ENCODE measurements at regions not wholly inside any gene's neighbourhood (a gene's known extent, or its start where the extent isn't known, plus 50 kb on each side); places are given as distances from the start of the nearest gene placed in this dataset.
A peak's percentile ranks its signal among the peaks of the same experiment; 100 is the strongest.
"Not testable (repeated sequence)": the region's sequence is repeated elsewhere in the genome, so short reads cannot be mapped to it uniquely, and the experiment has no call there.

GRCh38 chr13:44690376-44690775 is 114.2 kb upstream of the TSC22D1 start:
- no peak for ATAC-seq (replicated peaks)
- H3K4me3 Mint-ChIP-seq = no peak overlapping the region
- H3K9me3 Mint-ChIP-seq = peaks cover 4% of the 10 kb centered on the region
- peaks cover 16% of the 10 kb centered on the region for H3K27me3 Mint-ChIP-seq
- no peak overlapping the region for H3K27ac Mint-ChIP-seq
- H3K4me1 Mint-ChIP-seq = peaks cover 11% of the 10 kb centered on the region
- no peaks in the 10 kb centered on the region for H3K36me3 Mint-ChIP-seq (ENCODE audit: low read depth)

- peaks cover 4% of the 10 kb centered on the region for H3K9me3 Mint-ChIP-seq
- peaks cover 11% of the 10 kb centered on the region for H3K4me1 Mint-ChIP-seq
- ATAC-seq (replicated peaks) = no peak
- no peak overlapping the region for H3K4me3 Mint-ChIP-seq
- H3K27ac Mint-ChIP-seq = no peak overlapping the region
- H3K36me3 Mint-ChIP-seq (ENCODE audit: low read depth) = no peaks in the 10 kb centered on the region
- H3K27me3 Mint-ChIP-seq = peaks cover 16% of the 10 kb centered on the region
Observed at GRCh38 chr13:44688652-44689051, 112.5 kb upstream of the TSC22D1 start.

DNA sequence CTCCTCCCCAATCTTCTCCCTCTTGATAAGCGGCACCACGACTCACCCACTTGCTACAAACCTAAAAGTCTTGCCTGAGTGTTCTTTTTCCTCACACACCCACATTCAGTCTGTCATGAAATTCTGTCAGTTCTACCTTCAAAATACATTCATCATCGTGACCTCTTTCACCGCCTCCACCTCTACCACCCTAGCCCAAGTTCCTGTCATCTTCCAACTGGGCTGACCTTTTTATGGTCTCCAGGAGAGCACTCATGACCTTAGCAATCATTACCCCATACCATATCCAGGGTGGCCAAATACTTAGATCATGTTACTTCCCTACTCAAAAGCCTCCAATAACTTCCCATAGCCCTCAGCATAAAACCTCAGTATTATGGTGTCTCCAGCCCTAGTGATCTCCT is 110.4 kb upstream of the TSC22D1 start:
- Mint-ChIP-seq H3K4me1 (peaks cover 11% of the 10 kb centered on the region), H3K27ac (no peak overlapping the region), H3K9me3 (peaks cover 4% of the 10 kb centered on the region), H3K4me3 (no peak overlapping the region), H3K36me3 (ENCODE audit: low read depth) (no peaks in the 10 kb centered on the region), H3K27me3 (peaks cover 16% of the 10 kb centered on the region)
- ATAC-seq (replicated peaks) = peak; percentile 60

DNA sequence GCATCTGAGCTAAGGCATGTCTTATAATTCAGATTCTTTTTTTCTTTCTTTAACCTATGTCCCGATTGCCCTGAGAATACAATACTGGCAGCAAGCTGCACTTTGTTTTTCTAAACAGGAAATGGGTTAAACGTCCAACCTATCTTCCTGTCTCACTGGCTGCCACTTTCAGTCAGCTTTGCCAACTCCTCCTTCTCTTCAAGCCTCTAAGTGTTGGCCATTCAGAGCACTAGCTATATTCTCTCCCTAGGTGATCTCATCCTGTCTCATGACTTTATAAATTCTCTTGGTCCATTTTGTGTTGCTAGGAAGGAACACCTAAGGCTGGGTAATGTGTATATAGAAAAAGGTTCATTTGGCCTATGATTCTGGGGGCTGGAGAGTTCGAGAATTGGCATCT is 109.5 kb upstream of the TSC22D1 start:
- Mint-ChIP-seq H3K36me3 (ENCODE audit: low read depth) (no peaks in the 10 kb centered on the region), H3K4me3 (no peak overlapping the region), H3K27ac (peak overlapping the region; percentile 4), H3K9me3 (peaks cover 4% of the 10 kb centered on the region), H3K4me1 (peaks cover 11% of the 10 kb centered on the region), H3K27me3 (peaks cover 16% of the 10 kb centered on the region)
- peak; percentile 56 for ATAC-seq (replicated peaks)

DNA sequence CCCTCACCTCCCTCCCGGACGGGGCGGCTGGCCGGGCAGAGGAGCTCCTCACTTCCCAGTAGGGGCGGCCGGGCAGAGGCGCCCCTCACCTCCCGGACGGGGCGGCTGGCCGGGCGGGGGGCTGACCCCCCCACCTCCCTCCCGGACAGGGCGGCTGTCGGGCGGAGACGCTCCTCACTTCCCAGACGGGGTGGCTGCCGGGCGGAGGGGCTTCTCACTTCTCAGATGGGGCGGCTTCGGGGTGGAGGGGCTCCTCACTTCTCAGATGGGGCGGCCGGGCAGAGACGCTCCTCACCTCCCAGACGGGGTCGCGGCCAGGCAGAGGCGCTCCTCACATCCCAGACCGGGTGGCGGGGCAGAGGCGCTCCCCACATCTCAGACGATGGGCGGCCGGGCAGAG is 106.3 kb upstream of the TSC22D1 start:
- peaks cover 11% of the 10 kb centered on the region for H3K4me1 Mint-ChIP-seq
- not testable (repeated sequence) for H3K36me3 Mint-ChIP-seq (ENCODE audit: low read depth); H3K27me3 Mint-ChIP-seq; H3K4me3 Mint-ChIP-seq; H3K27ac Mint-ChIP-seq; H3K9me3 Mint-ChIP-seq; ATAC-seq (replicated peaks)

DNA sequence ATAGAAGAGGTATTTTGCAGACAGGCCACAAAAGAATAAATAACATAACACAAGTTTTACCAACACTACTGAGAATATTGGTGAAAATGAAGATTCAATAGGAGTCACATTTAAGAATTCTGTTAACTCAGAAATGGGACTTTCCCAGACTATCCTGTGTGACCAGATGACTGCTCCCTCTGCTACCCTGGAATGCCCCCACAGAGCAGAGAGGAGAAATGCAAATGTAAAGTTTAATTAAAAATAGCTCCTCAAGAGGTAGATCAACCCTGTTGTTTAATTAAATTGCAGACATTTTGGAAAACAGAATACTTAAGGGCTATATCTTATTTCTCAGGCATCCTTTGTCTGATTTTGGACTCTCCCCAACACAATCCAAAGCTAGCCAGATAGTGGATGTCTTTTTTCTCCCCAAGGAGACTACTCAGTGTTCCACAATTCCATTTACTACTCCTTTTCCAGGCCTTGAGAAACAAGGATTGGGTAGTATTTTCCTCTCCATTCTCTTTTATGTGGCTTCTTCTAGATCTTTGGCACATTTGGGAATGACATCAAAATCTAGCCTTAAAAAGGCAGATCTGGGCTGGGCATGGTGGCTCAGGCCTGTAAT is 104.7 kb upstream of the TSC22D1 start:
- peak; percentile 32 for ATAC-seq (replicated peaks)
- Mint-ChIP-seq H3K36me3 (ENCODE audit: low read depth) (no peaks in the 10 kb centered on the region), H3K9me3 (peaks cover 4% of the 10 kb centered on the region), H3K4me3 (no peak overlapping the region), H3K27me3 (no peaks in the 10 kb centered on the region), H3K4me1 (peaks cover 5% of the 10 kb centered on the region), H3K27ac (no peak overlapping the region)

DNA sequence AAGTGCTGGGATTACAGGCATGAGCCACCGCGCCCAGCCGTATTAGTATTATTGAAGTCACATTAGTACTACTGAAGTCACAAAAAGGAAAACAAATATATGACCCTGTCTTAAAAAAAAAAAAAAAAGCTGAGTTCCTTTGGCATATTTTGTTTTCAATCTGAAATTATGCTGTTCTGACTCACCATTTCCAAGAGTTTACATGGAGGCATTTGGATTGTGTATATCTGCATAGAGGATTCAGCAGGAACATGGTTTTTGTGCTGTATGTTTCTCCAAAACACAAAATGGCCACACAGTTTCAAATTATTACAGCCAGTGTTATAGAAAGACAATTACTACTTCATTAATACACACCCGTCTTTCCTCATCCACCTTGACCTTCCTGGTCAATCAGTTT is 103.5 kb upstream of the TSC22D1 start:
- no peaks in the 10 kb centered on the region for H3K9me3 Mint-ChIP-seq
- H3K27me3 Mint-ChIP-seq = no peaks in the 10 kb centered on the region
- ATAC-seq (replicated peaks) = no peak
- H3K36me3 Mint-ChIP-seq (ENCODE audit: low read depth) = no peaks in the 10 kb centered on the region
- H3K27ac Mint-ChIP-seq = no peak overlapping the region
- no peak overlapping the region for H3K4me3 Mint-ChIP-seq
- H3K4me1 Mint-ChIP-seq = no peaks in the 10 kb centered on the region

GRCh38 chr13:44678197-44678596 is 102.1 kb upstream of the TSC22D1 start:
- Mint-ChIP-seq H3K36me3 (ENCODE audit: low read depth) (no peaks in the 10 kb centered on the region), H3K4me1 (no peaks in the 10 kb centered on the region), H3K27me3 (no peaks in the 10 kb centered on the region), H3K9me3 (no peaks in the 10 kb centered on the region), H3K27ac (no peak overlapping the region), H3K4me3 (no peak overlapping the region)
- ATAC-seq (replicated peaks) = no peak

DNA sequence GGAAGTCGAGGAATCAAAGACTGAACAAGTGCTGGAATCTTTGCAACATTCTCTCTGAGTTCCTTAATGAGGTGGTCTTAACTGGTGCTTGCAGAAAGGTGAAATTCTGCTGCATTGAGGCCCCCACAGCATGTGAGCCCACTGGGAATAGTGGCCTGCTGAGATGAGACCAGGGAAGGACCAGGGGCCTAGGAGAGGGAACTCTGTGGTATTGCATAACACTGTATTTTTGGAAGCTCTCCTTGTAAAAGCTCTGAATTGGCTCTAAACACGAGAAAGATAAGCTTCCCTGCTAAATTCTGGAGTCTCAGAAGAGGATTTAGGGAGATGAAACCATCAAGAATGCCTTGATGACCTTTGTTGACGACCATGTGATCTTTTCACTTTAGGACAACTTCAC is 100.4 kb upstream of the TSC22D1 start:
- no peaks in the 10 kb centered on the region for H3K36me3 Mint-ChIP-seq (ENCODE audit: low read depth)
- H3K4me3 Mint-ChIP-seq = no peak overlapping the region
- no peak overlapping the region for H3K27ac Mint-ChIP-seq

DNA sequence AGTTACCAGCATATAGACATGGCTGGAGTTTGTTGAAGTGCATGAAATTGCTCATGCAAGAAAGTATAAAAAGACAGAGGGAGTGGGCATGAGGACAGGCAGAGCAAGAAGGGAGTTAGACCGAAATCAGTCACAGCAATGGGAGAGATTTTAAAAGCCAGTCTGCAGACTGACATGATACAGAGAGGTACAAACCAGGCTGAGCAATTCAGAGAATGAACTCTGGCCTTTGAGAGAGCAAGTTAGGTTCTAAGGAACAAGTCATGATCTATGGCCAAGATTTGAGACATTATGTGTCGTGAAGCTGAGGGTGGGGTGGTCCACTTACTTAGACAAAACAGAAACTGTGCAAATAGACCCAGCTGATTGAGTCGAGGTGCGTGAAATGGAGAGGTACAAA is 93.4 kb upstream of the TSC22D1 start:
- Mint-ChIP-seq H3K4me1 (no peaks in the 10 kb centered on the region), H3K36me3 (ENCODE audit: low read depth) (no peaks in the 10 kb centered on the region), H3K27ac (no peak overlapping the region), H3K27me3 (no peaks in the 10 kb centered on the region), H3K9me3 (no peaks in the 10 kb centered on the region), H3K4me3 (no peak overlapping the region)
- ATAC-seq (replicated peaks) = no peak

More for the DNA sequence above, 100.4 kb upstream of the TSC22D1 start:
- Mint-ChIP-seq H3K27me3 (no peaks in the 10 kb centered on the region), H3K9me3 (no peaks in the 10 kb centered on the region), H3K4me1 (no peaks in the 10 kb centered on the region)
- no peak for ATAC-seq (replicated peaks)

DNA sequence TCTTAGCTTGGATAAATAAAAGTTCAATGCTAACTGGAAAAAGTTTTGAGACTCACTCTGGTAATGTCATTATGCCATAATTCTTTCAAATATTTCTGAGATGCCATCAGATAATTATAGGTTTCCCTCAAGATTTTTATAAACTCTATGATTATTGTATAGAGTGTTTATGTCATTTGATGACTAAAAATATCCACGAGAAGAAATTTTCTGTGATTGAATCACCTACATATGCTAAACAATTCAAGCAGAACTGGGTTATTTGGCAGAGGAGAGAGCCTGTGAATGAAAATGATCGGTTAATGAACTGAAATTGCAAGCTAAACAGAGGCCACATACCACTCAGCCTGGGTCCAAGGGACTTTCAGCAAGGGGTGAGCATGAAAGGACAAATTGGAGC is 92.6 kb upstream of the TSC22D1 start:
- Mint-ChIP-seq H3K27me3 (no peaks in the 10 kb centered on the region), H3K4me1 (no peaks in the 10 kb centered on the region), H3K27ac (no peak overlapping the region), H3K36me3 (ENCODE audit: low read depth) (no peaks in the 10 kb centered on the region), H3K9me3 (no peaks in the 10 kb centered on the region), H3K4me3 (no peak overlapping the region)
- ATAC-seq (replicated peaks) = no peak

- ATAC-seq (replicated peaks) = no peak
- Mint-ChIP-seq H3K4me1 (no peaks in the 10 kb centered on the region), H3K27me3 (no peaks in the 10 kb centered on the region), H3K9me3 (no peaks in the 10 kb centered on the region), H3K36me3 (ENCODE audit: low read depth) (no peaks in the 10 kb centered on the region), H3K4me3 (no peak overlapping the region), H3K27ac (no peak overlapping the region)
Observed at GRCh38 chr13:44667943-44668342, 91.8 kb upstream of the TSC22D1 start.

- not testable (repeated sequence) for H3K36me3 Mint-ChIP-seq (ENCODE audit: low read depth); ATAC-seq (replicated peaks); H3K4me3 Mint-ChIP-seq; H3K27me3 Mint-ChIP-seq; H3K4me1 Mint-ChIP-seq; H3K9me3 Mint-ChIP-seq; H3K27ac Mint-ChIP-seq
Observed at GRCh38 chr13:44666538-44666937, 90.4 kb upstream of the TSC22D1 start.

DNA sequence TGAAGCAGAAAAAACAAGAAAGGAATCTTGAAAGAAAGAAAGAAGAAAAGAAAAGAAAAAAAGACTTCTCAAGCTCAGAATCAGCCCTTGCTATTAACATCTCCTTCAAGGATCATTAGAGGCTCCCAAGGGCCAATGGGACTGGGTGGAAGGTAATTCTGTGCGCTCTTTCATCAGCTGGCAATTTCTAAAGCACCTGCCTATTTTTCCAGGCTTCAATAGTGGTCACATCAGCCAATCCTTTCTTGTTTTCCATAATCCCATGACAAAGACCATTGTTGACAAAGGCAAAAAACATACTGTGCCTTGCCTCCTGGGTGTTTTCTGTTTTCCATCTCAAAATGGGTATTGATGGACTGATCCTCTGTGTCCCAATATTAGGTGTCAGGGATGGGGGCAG is 88.2 kb upstream of the TSC22D1 start:
- Mint-ChIP-seq H3K36me3 (ENCODE audit: low read depth) (no peaks in the 10 kb centered on the region), H3K4me1 (no peaks in the 10 kb centered on the region), H3K4me3 (no peak overlapping the region), H3K27ac (no peak overlapping the region), H3K27me3 (peaks cover 14% of the 10 kb centered on the region), H3K9me3 (no peaks in the 10 kb centered on the region)
- ATAC-seq (replicated peaks) = no peak

DNA sequence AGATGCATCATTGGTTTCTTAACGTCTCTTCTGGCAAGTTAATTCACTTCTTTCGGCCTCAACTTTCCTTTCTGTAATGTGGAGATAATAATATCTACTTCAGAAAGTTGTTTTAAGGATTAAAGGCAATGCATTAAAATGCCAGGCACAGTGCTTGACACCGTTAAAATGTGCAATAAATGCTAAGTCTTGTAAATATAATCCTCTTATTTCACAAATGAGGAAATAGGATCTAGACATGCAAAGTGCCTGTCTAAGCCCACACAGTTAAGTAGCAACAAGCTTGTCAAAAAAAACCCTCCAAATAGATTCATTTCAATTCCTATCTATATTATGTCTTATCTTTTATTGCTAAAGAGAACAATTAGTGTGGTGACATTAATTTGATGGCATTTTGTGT is 86.4 kb upstream of the TSC22D1 start:
- peaks cover 14% of the 10 kb centered on the region for H3K27me3 Mint-ChIP-seq
- H3K9me3 Mint-ChIP-seq = no peaks in the 10 kb centered on the region
- ATAC-seq (replicated peaks) = no peak
- H3K27ac Mint-ChIP-seq = no peak overlapping the region
- H3K36me3 Mint-ChIP-seq (ENCODE audit: low read depth) = no peaks in the 10 kb centered on the region
- H3K4me3 Mint-ChIP-seq = no peak overlapping the region
- H3K4me1 Mint-ChIP-seq = no peaks in the 10 kb centered on the region

DNA sequence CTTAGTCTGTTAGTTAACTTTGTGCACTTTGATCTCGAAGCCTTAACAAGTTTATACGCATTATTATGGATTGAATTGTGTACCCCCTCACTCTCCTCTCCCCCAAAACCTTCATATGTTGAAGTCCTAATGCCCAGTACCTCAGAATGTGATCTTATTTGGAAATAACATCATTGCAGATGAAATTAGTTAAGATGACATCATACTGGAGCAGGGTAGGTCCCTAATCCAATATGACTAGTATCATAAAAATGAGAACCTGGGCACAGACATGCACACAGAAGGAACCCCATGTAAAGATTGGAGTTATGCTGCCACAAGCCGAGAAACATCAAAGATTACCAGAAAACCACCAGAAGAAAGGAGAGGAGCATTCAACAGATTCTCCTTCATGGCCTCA is 85.8 kb upstream of the TSC22D1 start:
- no peak overlapping the region for H3K27ac Mint-ChIP-seq
- no peaks in the 10 kb centered on the region for H3K36me3 Mint-ChIP-seq (ENCODE audit: low read depth)
- H3K4me3 Mint-ChIP-seq = no peak overlapping the region
- no peak for ATAC-seq (replicated peaks)
- no peaks in the 10 kb centered on the region for H3K9me3 Mint-ChIP-seq
- peaks cover 14% of the 10 kb centered on the region for H3K27me3 Mint-ChIP-seq
- H3K4me1 Mint-ChIP-seq = no peaks in the 10 kb centered on the region

All from activated T-helper 17 cell treated with anti-CD3 and anti-CD28 coated beads, Interleukin-2, amount 50 U/mL, for 72 hours (primary cell).